Neural progenitor cell (in vitro differentiated cells): ENCODE measurements at regions not wholly inside any gene's neighbourhood (a gene's known extent, or its start where the extent isn't known, plus 50 kb on each side); places are given as distances from the start of the nearest gene placed in this dataset.

Source experiments
- EZH2 ChIP-seq: fragments of 200-600 bp; sonication (generic); IDR thresholded peaks from 2 replicates; pipeline ENCODE4 v1.6.1; 2017; ENCODE audit warnings: antibody characterized with exemption, mild to moderate bottlenecking, moderate library complexity
- TF ChIP-seq, protein P1 (sequence below): fragments of 200-600 bp; sonication (generic); IDR thresholded peaks from 2 replicates; pipeline ENCODE4 v1.5.1; 2017; ENCODE audit warnings: antibody characterized with exemption, mild to moderate bottlenecking

DNA sequence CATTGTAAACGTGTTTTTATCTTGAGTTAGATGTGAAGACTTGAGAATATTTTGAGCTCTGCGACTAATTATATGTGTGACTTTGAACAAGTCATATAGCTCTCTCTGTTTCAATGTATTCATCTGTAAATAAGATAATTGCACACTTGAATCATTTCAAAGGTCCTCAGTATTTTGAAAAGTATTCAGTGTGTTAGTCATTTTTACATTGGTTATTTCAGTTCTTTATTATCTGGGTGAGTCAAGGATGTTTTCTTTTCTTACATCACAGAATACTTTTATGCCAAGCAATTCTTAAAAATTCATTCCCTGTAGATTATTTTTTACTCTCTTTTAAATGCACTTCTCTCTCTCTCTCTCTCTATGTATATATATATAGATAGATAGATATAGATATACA is 1098.0 kb upstream of the ZEB2 start:
- no peak for TF ChIP-seq EZH2
- TF ChIP-seq, protein P1, sequence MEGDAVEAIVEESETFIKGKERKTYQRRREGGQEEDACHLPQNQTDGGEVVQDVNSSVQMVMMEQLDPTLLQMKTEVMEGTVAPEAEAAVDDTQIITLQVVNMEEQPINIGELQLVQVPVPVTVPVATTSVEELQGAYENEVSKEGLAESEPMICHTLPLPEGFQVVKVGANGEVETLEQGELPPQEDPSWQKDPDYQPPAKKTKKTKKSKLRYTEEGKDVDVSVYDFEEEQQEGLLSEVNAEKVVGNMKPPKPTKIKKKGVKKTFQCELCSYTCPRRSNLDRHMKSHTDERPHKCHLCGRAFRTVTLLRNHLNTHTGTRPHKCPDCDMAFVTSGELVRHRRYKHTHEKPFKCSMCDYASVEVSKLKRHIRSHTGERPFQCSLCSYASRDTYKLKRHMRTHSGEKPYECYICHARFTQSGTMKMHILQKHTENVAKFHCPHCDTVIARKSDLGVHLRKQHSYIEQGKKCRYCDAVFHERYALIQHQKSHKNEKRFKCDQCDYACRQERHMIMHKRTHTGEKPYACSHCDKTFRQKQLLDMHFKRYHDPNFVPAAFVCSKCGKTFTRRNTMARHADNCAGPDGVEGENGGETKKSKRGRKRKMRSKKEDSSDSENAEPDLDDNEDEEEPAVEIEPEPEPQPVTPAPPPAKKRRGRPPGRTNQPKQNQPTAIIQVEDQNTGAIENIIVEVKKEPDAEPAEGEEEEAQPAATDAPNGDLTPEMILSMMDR, result no peak
